Glomerular visceral epithelial cell (primary cell): ENCODE measurements at regions not wholly inside any gene's neighbourhood (a gene's known extent, or its start where the extent isn't known, plus 50 kb on each side); places are given as distances from the start of the nearest gene placed in this dataset.
"Not testable (repeated sequence)": the region's sequence is repeated elsewhere in the genome, so short reads cannot be mapped to it uniquely, and the experiment has no call there.

Experiments
- DNase-seq: peaks from one replicate; pipeline ENCODE4 v3.0.0-alpha.2; 2016; ENCODE audit errors: extremely low spot score

- no peak for DNase-seq
These were observed 64.7 kb upstream of the CCDC39 start for GRCh38 chr3:180743813-180744590.

GRCh38 chr3:180747805-180748361, 68.6 kb upstream of the CCDC39 start:
- no peak for DNase-seq

- no peak for DNase-seq
These were observed 70.0 kb upstream of the CCDC39 start for GRCh38 chr3:180749322-180749721.

GRCh38 chr3:180749796-180750195, 70.5 kb upstream of the CCDC39 start:
- DNase-seq = no peak

- DNase-seq = no peak
These were observed 76.3 kb upstream of the CCDC39 start for GRCh38 chr3:180755556-180755955.

- no peak for DNase-seq
These were observed 83.6 kb upstream of the CCDC39 start for GRCh38 chr3:180762866-180763265.

- DNase-seq = no peak
These were observed 85.2 kb upstream of the CCDC39 start for GRCh38 chr3:180764481-180764880.

- no peak for DNase-seq
These were observed 91.3 kb upstream of the CCDC39 start for GRCh38 chr3:180770639-180771038.

- no peak for DNase-seq
These were observed 97.1 kb upstream of the CCDC39 start for GRCh38 chr3:180776433-180776832.

- no peak for DNase-seq
These were observed 103.1 kb upstream of the CCDC39 start for GRCh38 chr3:180782195-180782984.

GRCh38 chr3:180786227-180786626, 106.9 kb upstream of the CCDC39 start:
- DNase-seq = not testable (repeated sequence)

- no peak for DNase-seq
These were observed 110.5 kb upstream of the CCDC39 start for GRCh38 chr3:180789774-180790173.

- DNase-seq = no peak
These were observed 114.3 kb upstream of the FXR1 start for GRCh38 chr3:180798197-180798596.

- DNase-seq = peak; percentile 3
These were observed 109.6 kb upstream of the FXR1 start for GRCh38 chr3:180802837-180803236.

GRCh38 chr3:180804916-180805315, 107.6 kb upstream of the FXR1 start:
- peak; percentile 13 for DNase-seq

- no peak for DNase-seq
These were observed 103.5 kb upstream of the FXR1 start for GRCh38 chr3:180808823-180809575.

GRCh38 chr3:180820400-180820799, 92.1 kb upstream of the FXR1 start:
- no peak for DNase-seq

GRCh38 chr3:180825964-180826363, 86.5 kb upstream of the FXR1 start:
- DNase-seq = no peak

- no peak for DNase-seq
These were observed 85.3 kb upstream of the FXR1 start for GRCh38 chr3:180827171-180827570.

- DNase-seq = no peak
These were observed 84.3 kb upstream of the FXR1 start for GRCh38 chr3:180828001-180828720.

GRCh38 chr3:180828723-180829408, 83.6 kb upstream of the FXR1 start:
- DNase-seq = no peak
